Epithelial cell of proximal tubule (primary cell): ENCODE measurements at regions not wholly inside any gene's neighbourhood (a gene's known extent, or its start where the extent isn't known, plus 50 kb on each side); places are given as distances from the start of the nearest gene placed in this dataset.
A peak's percentile ranks its signal among the peaks of the same experiment; 100 is the strongest.

ENCODE experiments used
- DNase-seq: peaks from one replicate; pipeline ENCODE4 v3.0.0-alpha.2; 2011; ENCODE audit warnings: low read depth
- H3K4me3 ChIP-seq: 2 replicates; pipeline ENCODE4 v1.5.1; 2011; ENCODE audit warnings: low read depth, mild to moderate bottlenecking, low read length
- TF ChIP-seq, protein P1 (sequence below): conservative IDR thresholded peaks from 2 replicates; pipeline ENCODE4 v1.5.1; 2012; ENCODE audit warnings: low read depth, mild to moderate bottlenecking, low read length

DNA sequence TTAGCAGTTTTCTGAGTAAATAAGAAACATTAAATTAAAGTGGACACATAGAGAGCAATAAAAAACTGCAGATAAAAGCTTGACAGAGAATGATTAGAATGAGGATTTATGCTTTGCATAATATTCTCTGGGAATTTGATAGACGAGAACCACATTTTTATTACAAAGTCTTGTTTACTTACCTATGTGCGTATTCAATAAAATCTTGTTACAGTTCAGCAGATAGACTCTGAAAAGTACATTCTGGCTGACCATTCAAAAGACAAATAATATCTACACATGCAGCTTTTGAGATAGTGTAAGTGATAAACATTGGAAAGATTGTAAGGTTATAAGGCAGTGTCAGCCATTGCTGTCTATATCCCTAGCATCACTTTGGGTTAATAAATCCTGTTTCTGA lies 381.6 kb downstream of the NYAP2 start:
- DNase-seq = no peak
- H3K4me3 ChIP-seq = no peak overlapping the region
- TF ChIP-seq, protein P1, sequence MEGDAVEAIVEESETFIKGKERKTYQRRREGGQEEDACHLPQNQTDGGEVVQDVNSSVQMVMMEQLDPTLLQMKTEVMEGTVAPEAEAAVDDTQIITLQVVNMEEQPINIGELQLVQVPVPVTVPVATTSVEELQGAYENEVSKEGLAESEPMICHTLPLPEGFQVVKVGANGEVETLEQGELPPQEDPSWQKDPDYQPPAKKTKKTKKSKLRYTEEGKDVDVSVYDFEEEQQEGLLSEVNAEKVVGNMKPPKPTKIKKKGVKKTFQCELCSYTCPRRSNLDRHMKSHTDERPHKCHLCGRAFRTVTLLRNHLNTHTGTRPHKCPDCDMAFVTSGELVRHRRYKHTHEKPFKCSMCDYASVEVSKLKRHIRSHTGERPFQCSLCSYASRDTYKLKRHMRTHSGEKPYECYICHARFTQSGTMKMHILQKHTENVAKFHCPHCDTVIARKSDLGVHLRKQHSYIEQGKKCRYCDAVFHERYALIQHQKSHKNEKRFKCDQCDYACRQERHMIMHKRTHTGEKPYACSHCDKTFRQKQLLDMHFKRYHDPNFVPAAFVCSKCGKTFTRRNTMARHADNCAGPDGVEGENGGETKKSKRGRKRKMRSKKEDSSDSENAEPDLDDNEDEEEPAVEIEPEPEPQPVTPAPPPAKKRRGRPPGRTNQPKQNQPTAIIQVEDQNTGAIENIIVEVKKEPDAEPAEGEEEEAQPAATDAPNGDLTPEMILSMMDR = no peak

DNA sequence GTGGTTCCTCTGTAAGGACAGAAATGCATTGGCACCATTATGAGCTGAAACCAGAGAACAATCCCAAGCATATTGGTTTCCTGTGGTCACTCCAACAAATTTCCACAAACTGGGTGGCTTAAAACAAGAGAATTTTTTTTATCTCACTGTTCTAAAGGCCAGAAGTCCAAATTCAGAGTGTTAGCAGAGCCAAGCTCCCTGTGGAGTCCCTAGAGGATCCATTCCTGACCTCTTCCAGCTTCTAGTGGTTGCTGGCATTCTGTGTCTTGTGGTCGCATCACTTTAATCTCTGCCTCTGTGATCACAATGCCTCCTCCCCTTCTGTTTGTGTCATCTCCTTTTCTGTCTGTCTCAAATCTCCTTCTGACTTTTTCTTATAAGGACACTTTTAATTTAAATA lies 380.3 kb downstream of the NYAP2 start:
- no peak overlapping the region for H3K4me3 ChIP-seq
- DNase-seq = no peak
- TF ChIP-seq, protein P1 = no peak

DNA sequence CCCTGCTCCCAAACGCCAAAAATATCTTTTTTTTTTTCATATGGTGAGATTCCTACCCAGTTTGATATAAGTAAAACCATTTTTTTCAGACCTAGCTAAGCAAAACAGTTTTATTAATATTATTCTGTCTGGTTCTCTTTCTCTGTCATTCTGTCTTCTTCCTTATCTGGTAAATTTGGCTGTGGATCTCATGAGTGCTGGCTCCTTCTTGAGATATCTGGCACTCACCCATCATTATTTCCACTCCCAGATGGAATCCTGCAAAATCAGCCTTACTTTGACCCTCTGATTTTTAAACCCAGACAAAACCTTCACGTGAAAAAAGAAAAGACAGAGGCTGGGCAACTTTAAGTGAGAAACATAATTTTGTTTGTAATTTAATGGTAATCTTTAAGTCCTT lies 373.6 kb downstream of the NYAP2 start:
- TF ChIP-seq, protein P1 = no peak
- DNase-seq = no peak

DNA sequence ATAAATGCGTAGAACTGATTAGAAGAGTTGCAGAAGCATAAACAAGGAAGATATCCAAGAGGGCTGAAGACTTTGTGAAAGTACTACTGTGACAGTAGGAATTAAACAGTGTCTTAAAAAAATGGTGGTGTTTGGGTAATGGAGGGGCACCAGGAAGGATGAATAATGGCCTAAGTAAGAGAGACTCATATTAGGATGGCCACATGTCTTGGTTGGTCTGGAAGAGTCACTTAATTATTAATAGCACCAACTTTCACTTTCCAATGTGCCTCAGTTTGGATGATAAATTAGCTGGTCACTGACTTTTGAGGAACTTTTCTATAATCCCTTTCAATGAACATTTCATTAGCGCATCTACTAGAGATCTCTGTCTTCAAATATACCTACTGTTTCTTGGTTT lies 372.2 kb downstream of the NYAP2 start:
- no peak for DNase-seq
- TF ChIP-seq, protein P1 = no peak

More for the DNA sequence above, 373.6 kb downstream of the NYAP2 start:
- H3K4me3 ChIP-seq = no peak overlapping the region

DNA sequence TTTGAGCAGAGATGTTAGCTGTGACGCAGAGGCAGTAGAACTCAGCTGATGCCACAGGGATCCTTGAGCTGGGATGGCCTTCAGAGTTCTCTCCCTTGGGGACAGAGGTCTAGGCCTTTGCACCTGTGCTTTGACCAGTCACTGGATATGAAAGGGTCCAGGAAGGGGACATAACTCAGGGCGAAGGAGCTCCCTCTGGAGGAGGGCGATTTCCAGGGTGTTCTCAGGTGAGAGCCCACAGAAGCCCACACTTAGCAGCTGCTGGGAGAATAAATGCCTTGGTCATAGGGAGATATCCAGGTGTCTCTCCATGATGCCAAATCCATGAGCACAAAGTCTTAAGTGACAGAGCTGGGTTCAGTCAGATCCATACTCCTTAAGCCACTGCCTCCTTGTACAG lies 369.2 kb downstream of the NYAP2 start:
- TF ChIP-seq, protein P1 = no peak
- no peak for DNase-seq

More for the DNA sequence above, 372.2 kb downstream of the NYAP2 start:
- H3K4me3 ChIP-seq = no peak overlapping the region

DNA sequence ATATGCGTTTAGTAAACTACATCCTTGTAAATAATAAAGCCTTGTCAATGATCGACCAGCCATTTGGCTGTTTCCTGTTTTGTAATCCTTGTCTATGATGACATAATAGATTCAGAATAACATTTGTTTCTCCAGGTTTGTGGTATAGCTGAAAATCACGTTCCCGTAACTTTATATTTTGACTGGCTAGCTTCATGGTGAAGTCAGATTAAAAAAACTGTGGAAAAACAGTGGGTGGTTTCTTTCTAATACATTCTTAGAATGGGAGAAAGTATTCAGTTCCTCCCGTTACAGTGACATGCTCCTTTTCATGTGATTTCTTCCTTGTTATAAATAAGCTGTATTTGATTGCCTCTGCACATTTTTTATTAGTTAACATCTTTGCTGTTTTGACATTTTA lies 366.9 kb downstream of the NYAP2 start:
- DNase-seq = peak; percentile 33
- no peak overlapping the region for H3K4me3 ChIP-seq
- TF ChIP-seq, protein P1 = no peak

More for the DNA sequence above, 369.2 kb downstream of the NYAP2 start:
- H3K4me3 ChIP-seq = no peak overlapping the region

DNA sequence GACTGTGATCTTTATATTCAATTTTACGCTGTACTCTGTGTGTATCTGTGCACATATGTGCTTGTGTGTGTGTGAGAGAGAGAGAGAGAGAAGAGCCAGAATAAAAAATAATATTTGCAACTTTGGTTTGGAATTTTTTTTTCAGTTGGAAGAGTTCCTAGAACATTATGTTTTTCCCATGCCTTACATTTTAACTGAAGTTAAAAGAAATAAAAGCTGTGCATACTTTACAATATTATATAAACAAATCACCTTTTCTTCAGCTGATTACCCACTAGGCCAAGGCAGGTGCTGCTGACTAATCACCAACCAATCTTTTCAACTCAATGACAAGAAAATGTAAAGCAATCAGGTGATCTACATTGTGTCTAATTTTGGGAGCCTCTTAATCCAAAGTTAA lies 366.3 kb downstream of the NYAP2 start:
- no peak overlapping the region for H3K4me3 ChIP-seq
- TF ChIP-seq, protein P1 = no peak
- no peak for DNase-seq
